ENCODE measurements at regions not wholly inside any gene's neighbourhood (a gene's known extent, or its start where the extent isn't known, plus 50 kb on each side); places are given as distances from the start of the nearest gene placed in this dataset.

GRCh38 chr4:29541757-29542156, 1178.4 kb upstream of the PCDH7 start:
- TF ChIP-seq EP300 (conservative IDR thresholded peaks at IDR 0.05; ENCODE audit: poor library complexity, severe bottlenecking) (no peak), CTCF (IDR thresholded peaks at IDR 0.05; ENCODE audit: poor library complexity, severe bottlenecking) (no peak), RAD21 (conservative IDR thresholded peaks at IDR 0.05) (no peak), EZH2 (IDR thresholded peaks at IDR 0.05; ENCODE audit: borderline replicate concordance, insufficient read depth, low read length, poor library complexity, severe bottlenecking) (no peak)

Data from neural cell (in vitro differentiated cells).